Liver (tissue), 2 donors: ENCODE measurements at regions not wholly inside any gene's neighbourhood (a gene's known extent, or its start where the extent isn't known, plus 50 kb on each side); places are given as distances from the start of the nearest gene placed in this dataset.

Experiments used
- RAD21 ChIP-seq, 2 donors: IDR thresholded peaks; 2 replicates each; pipeline ENCODE4 v1.6.1; 2016; ENCODE audit warnings: antibody characterized with exemption in 2 of 2, mild to moderate bottlenecking in 2 of 2
- TF ChIP-seq, protein P1 (sequence below): IDR thresholded peaks from 2 replicates; pipeline ENCODE4 v1.6.1; 2016; ENCODE audit warnings: antibody characterized with exemption
- donor health status: healthy.

DNA sequence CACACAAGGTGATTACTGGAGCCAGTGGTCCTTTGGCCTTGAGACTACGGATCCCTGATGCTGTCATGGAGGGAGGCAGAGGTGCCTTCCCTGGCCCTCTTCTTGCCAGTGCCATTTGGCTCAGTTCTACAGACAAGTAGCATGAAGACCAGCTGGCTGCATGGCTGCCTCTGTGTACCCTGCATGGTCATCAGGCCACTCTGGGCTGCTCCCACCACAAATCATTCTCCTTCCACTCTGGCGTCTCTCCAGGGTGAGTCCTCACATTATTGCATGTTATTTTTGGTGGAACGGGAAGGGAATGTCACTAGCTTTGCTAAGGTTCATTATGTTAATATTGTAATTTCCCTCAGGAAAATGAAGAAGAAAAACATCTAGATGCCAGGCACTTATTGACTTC lies 229.8 kb downstream of the VAPA start:
- TF ChIP-seq RAD21 (IDR thresholded peaks at IDR 0.05): no peak
- TF ChIP-seq, protein P1, sequence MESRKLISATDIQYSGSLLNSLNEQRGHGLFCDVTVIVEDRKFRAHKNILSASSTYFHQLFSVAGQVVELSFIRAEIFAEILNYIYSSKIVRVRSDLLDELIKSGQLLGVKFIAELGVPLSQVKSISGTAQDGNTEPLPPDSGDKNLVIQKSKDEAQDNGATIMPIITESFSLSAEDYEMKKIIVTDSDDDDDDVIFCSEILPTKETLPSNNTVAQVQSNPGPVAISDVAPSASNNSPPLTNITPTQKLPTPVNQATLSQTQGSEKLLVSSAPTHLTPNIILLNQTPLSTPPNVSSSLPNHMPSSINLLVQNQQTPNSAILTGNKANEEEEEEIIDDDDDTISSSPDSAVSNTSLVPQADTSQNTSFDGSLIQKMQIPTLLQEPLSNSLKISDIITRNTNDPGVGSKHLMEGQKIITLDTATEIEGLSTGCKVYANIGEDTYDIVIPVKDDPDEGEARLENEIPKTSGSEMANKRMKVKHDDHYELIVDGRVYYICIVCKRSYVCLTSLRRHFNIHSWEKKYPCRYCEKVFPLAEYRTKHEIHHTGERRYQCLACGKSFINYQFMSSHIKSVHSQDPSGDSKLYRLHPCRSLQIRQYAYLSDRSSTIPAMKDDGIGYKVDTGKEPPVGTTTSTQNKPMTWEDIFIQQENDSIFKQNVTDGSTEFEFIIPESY: no peak
